Fibroblast of lung (primary cell): ENCODE measurements at regions not wholly inside any gene's neighbourhood (a gene's known extent, or its start where the extent isn't known, plus 50 kb on each side); places are given as distances from the start of the nearest gene placed in this dataset.

ENCODE experiments used
- EZH2 ChIP-seq: IDR thresholded peaks from 2 replicates; pipeline ENCODE4 v1.5.1; 2012; ENCODE audit warnings: low read length, control low read depth, mild to moderate bottlenecking; ENCODE audit errors: missing control alignments
- TF ChIP-seq, protein P1 (sequence below), 2 donors: IDR thresholded peaks in 1 of 2; conservative IDR thresholded peaks in 1 of 2; 1 replicate in 1 of 2; 2 replicates in 1 of 2; pipeline ENCODE4 v1.5.1; 2011 to 2012; ENCODE audit warnings: low read length in 2 of 2, control low read depth in 1 of 2, inconsistent platforms in 1 of 2, low read depth in 1 of 2, mild to moderate bottlenecking in 1 of 2

DNA sequence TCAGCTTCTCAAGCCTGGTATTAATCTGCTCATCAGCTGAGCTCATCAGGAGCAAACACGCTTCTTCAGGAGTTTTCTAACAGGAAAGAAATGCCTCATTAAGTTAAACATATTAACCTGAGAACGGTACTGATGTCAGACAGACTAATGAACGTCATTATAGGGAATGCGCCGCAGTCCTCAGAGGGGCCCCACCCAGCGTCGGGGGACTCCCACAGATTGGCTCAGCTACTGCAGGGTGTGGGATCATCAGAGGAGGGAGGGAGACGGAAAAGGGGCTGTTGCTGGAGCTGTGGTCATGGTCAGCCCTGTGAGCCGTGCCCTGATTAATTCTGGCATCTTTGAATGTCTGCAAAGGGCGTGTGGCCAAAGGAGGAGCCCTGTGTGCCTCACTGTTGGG, 348.5 kb downstream of the PTPRU start:
- TF ChIP-seq, protein P1, sequence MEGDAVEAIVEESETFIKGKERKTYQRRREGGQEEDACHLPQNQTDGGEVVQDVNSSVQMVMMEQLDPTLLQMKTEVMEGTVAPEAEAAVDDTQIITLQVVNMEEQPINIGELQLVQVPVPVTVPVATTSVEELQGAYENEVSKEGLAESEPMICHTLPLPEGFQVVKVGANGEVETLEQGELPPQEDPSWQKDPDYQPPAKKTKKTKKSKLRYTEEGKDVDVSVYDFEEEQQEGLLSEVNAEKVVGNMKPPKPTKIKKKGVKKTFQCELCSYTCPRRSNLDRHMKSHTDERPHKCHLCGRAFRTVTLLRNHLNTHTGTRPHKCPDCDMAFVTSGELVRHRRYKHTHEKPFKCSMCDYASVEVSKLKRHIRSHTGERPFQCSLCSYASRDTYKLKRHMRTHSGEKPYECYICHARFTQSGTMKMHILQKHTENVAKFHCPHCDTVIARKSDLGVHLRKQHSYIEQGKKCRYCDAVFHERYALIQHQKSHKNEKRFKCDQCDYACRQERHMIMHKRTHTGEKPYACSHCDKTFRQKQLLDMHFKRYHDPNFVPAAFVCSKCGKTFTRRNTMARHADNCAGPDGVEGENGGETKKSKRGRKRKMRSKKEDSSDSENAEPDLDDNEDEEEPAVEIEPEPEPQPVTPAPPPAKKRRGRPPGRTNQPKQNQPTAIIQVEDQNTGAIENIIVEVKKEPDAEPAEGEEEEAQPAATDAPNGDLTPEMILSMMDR (conservative IDR thresholded peaks at IDR 0.05 in 1 of 2, IDR thresholded peaks at IDR 0.05 in 1 of 2; ENCODE audit: low read depth in 1 of 2, low read length in 2 of 2) = no peak
- no peak for TF ChIP-seq EZH2
